Stimulated activated naive CD8-positive, alpha-beta T cell treated with anti-CD3 and anti-CD28 coated beads, Interleukin-15, Interleukin-2, amounts not matched to agents 100 ng/mL and 50 ng/mL, for 24 hours (primary cell): ENCODE measurements at regions not wholly inside any gene's neighbourhood (a gene's known extent, or its start where the extent isn't known, plus 50 kb on each side); places are given as distances from the start of the nearest gene placed in this dataset.

ENCODE experiments used
- H3K27ac Mint-ChIP-seq: one replicate; pipeline ENCODE4 v1.8.0; 2021; ENCODE audit warnings: mild to moderate bottlenecking, mixed read lengths
- H3K27me3 Mint-ChIP-seq: one replicate; pipeline ENCODE4 v1.8.0; 2021; ENCODE audit warnings: mixed read lengths
- H3K36me3 Mint-ChIP-seq: one replicate; pipeline ENCODE4 v1.8.0; 2021; ENCODE audit warnings: low read depth, mixed read lengths
- H3K4me1 Mint-ChIP-seq: one replicate; pipeline ENCODE4 v1.8.0; 2021; ENCODE audit warnings: low read depth, mixed read lengths
- H3K4me3 Mint-ChIP-seq: one replicate; pipeline ENCODE4 v1.8.0; 2021; ENCODE audit warnings: mild to moderate bottlenecking, mixed read lengths
- H3K9me3 Mint-ChIP-seq: one replicate; pipeline ENCODE4 v1.8.0; 2021; ENCODE audit warnings: mixed read lengths

- Mint-ChIP-seq H3K4me1 (peaks cover 9% of the 10 kb centered on the region), H3K4me3 (no peak overlapping the region), H3K27me3 (peaks cover 14% of the 10 kb centered on the region), H3K27ac (no peak overlapping the region), H3K36me3 (no peaks in the 10 kb centered on the region), H3K9me3 (no peaks in the 10 kb centered on the region)
Measured at GRCh38 chr5:54848581-54848980, 136.8 kb downstream of the ESM1 start.

GRCh38 chr5:54845567-54845941 is 139.8 kb downstream of the ESM1 start:
- no peaks in the 10 kb centered on the region for H3K36me3 Mint-ChIP-seq
- peaks cover 11% of the 10 kb centered on the region for H3K27me3 Mint-ChIP-seq
- H3K4me3 Mint-ChIP-seq, result no peak overlapping the region
- H3K4me1 Mint-ChIP-seq, result peaks cover 9% of the 10 kb centered on the region
- H3K9me3 Mint-ChIP-seq, result no peaks in the 10 kb centered on the region
- H3K27ac Mint-ChIP-seq, result no peak overlapping the region

- H3K27me3 Mint-ChIP-seq, result peaks cover 7% of the 10 kb centered on the region
- no peaks in the 10 kb centered on the region for H3K36me3 Mint-ChIP-seq
- H3K4me1 Mint-ChIP-seq, result peaks cover 12% of the 10 kb centered on the region
- H3K4me3 Mint-ChIP-seq, result no peak overlapping the region
- no peak overlapping the region for H3K27ac Mint-ChIP-seq
- no peaks in the 10 kb centered on the region for H3K9me3 Mint-ChIP-seq
Measured at GRCh38 chr5:54844905-54845566, 140.4 kb downstream of the ESM1 start.

GRCh38 chr5:54844266-54844665 is 141.1 kb downstream of the ESM1 start:
- H3K36me3 Mint-ChIP-seq, result no peaks in the 10 kb centered on the region
- no peaks in the 10 kb centered on the region for H3K9me3 Mint-ChIP-seq
- H3K27ac Mint-ChIP-seq, result no peak overlapping the region
- peaks cover 4% of the 10 kb centered on the region for H3K27me3 Mint-ChIP-seq
- peaks cover 19% of the 10 kb centered on the region for H3K4me1 Mint-ChIP-seq
- no peak overlapping the region for H3K4me3 Mint-ChIP-seq

GRCh38 chr5:54841481-54841880 is 143.9 kb downstream of the ESM1 start:
- H3K36me3 Mint-ChIP-seq, result no peaks in the 10 kb centered on the region
- peaks cover 27% of the 10 kb centered on the region for H3K4me1 Mint-ChIP-seq
- no peak overlapping the region for H3K4me3 Mint-ChIP-seq
- H3K9me3 Mint-ChIP-seq, result no peaks in the 10 kb centered on the region
- peaks cover 8% of the 10 kb centered on the region for H3K27me3 Mint-ChIP-seq
- no peak overlapping the region for H3K27ac Mint-ChIP-seq

GRCh38 chr5:54838843-54839242 is 146.6 kb downstream of the ESM1 start:
- Mint-ChIP-seq H3K27ac (no peak overlapping the region), H3K4me3 (no peak overlapping the region), H3K36me3 (no peaks in the 10 kb centered on the region), H3K27me3 (peaks cover 8% of the 10 kb centered on the region), H3K9me3 (no peaks in the 10 kb centered on the region), H3K4me1 (peaks cover 21% of the 10 kb centered on the region)

- no peaks in the 10 kb centered on the region for H3K36me3 Mint-ChIP-seq
- H3K27ac Mint-ChIP-seq, result no peak overlapping the region
- H3K27me3 Mint-ChIP-seq, result peaks cover 8% of the 10 kb centered on the region
- H3K4me1 Mint-ChIP-seq, result peaks cover 23% of the 10 kb centered on the region
- H3K9me3 Mint-ChIP-seq, result no peaks in the 10 kb centered on the region
- H3K4me3 Mint-ChIP-seq, result no peak overlapping the region
Measured at GRCh38 chr5:54837981-54838380, 147.4 kb downstream of the ESM1 start.

GRCh38 chr5:54837093-54837492 is 148.3 kb downstream of the ESM1 start:
- H3K36me3 Mint-ChIP-seq, result no peaks in the 10 kb centered on the region
- H3K27ac Mint-ChIP-seq, result no peak overlapping the region
- no peak overlapping the region for H3K4me3 Mint-ChIP-seq
- peaks cover 8% of the 10 kb centered on the region for H3K27me3 Mint-ChIP-seq
- H3K4me1 Mint-ChIP-seq, result peaks cover 27% of the 10 kb centered on the region
- no peaks in the 10 kb centered on the region for H3K9me3 Mint-ChIP-seq

- Mint-ChIP-seq H3K4me1 (peaks cover 27% of the 10 kb centered on the region), H3K9me3 (no peaks in the 10 kb centered on the region), H3K4me3 (no peak overlapping the region), H3K27ac (no peak overlapping the region), H3K36me3 (no peaks in the 10 kb centered on the region), H3K27me3 (peaks cover 8% of the 10 kb centered on the region)
Measured at GRCh38 chr5:54835647-54836046, 149.7 kb downstream of the ESM1 start.

GRCh38 chr5:54834121-54834842 is 151.1 kb downstream of the ESM1 start:
- Mint-ChIP-seq H3K4me3 (no peak overlapping the region), H3K36me3 (no peaks in the 10 kb centered on the region), H3K27me3 (peaks cover 8% of the 10 kb centered on the region), H3K9me3 (no peaks in the 10 kb centered on the region), H3K27ac (no peak overlapping the region), H3K4me1 (peaks cover 17% of the 10 kb centered on the region)

- no peak overlapping the region for H3K4me3 Mint-ChIP-seq
- H3K36me3 Mint-ChIP-seq, result no peaks in the 10 kb centered on the region
- no peaks in the 10 kb centered on the region for H3K9me3 Mint-ChIP-seq
- peaks cover 6% of the 10 kb centered on the region for H3K27me3 Mint-ChIP-seq
- no peak overlapping the region for H3K27ac Mint-ChIP-seq
- H3K4me1 Mint-ChIP-seq, result peaks cover 12% of the 10 kb centered on the region
Measured at GRCh38 chr5:54833590-54833989, 151.8 kb downstream of the ESM1 start.

GRCh38 chr5:54832858-54833257 is 152.5 kb downstream of the ESM1 start:
- peaks cover 9% of the 10 kb centered on the region for H3K4me1 Mint-ChIP-seq
- H3K4me3 Mint-ChIP-seq, result no peak overlapping the region
- H3K27me3 Mint-ChIP-seq, result no peaks in the 10 kb centered on the region
- no peaks in the 10 kb centered on the region for H3K9me3 Mint-ChIP-seq
- no peak overlapping the region for H3K27ac Mint-ChIP-seq
- no peaks in the 10 kb centered on the region for H3K36me3 Mint-ChIP-seq

GRCh38 chr5:54832045-54832444 is 153.3 kb downstream of the ESM1 start:
- Mint-ChIP-seq H3K36me3 (no peaks in the 10 kb centered on the region), H3K9me3 (no peaks in the 10 kb centered on the region), H3K27me3 (no peaks in the 10 kb centered on the region), H3K4me1 (peaks cover 9% of the 10 kb centered on the region), H3K4me3 (no peak overlapping the region), H3K27ac (no peak overlapping the region)

- H3K4me3 Mint-ChIP-seq, result no peak overlapping the region
- peaks cover 9% of the 10 kb centered on the region for H3K4me1 Mint-ChIP-seq
- no peak overlapping the region for H3K27ac Mint-ChIP-seq
- H3K36me3 Mint-ChIP-seq, result no peaks in the 10 kb centered on the region
- no peaks in the 10 kb centered on the region for H3K27me3 Mint-ChIP-seq
- no peaks in the 10 kb centered on the region for H3K9me3 Mint-ChIP-seq
Measured at GRCh38 chr5:54831233-54831632, 154.2 kb downstream of the ESM1 start.

GRCh38 chr5:54829676-54830535 is 155.5 kb downstream of the ESM1 start:
- no peak overlapping the region for H3K4me3 Mint-ChIP-seq
- H3K4me1 Mint-ChIP-seq, result peaks cover 9% of the 10 kb centered on the region
- no peaks in the 10 kb centered on the region for H3K27me3 Mint-ChIP-seq
- H3K9me3 Mint-ChIP-seq, result no peaks in the 10 kb centered on the region
- H3K36me3 Mint-ChIP-seq, result no peaks in the 10 kb centered on the region
- H3K27ac Mint-ChIP-seq, result no peak overlapping the region
